Loucy (cell line): ENCODE measurements at regions not wholly inside any gene's neighbourhood (a gene's known extent, or its start where the extent isn't known, plus 50 kb on each side); places are given as distances from the start of the nearest gene placed in this dataset.

Experiments
- CTCF ChIP-seq: fragments of 200-600 bp; sonication (generic); conservative IDR thresholded peaks from 2 replicates; pipeline ENCODE4 v1.5.1; 2014; ENCODE audit warnings: mild to moderate bottlenecking, antibody characterized with exemption, low read length
- EZH2phosphoT487 ChIP-seq: fragments of 200-600 bp; IDR thresholded peaks from 2 replicates; pipeline ENCODE4 v1.6.1; 2018; ENCODE audit warnings: antibody characterized with exemption, mild to moderate bottlenecking, moderate library complexity, borderline replicate concordance

- TF ChIP-seq CTCF (no peak), EZH2phosphoT487 (no peak)
Observed at GRCh38 chrX:121310820-121311219, 263.4 kb downstream of the GLUD2 start.
